ENCODE measurements at regions not wholly inside any gene's neighbourhood (a gene's known extent, or its start where the extent isn't known, plus 50 kb on each side); places are given as distances from the start of the nearest gene placed in this dataset.

- DNase-seq (ENCODE audit: low read depth in 2 of 2): no peak
Observed at GRCh38 chr16:6932871-6933385, 399.7 kb upstream of the RBFOX1 start.

- DNase-seq (ENCODE audit: low read depth in 2 of 2): no peak
Observed at GRCh38 chr16:6929868-6930267, 402.8 kb upstream of the RBFOX1 start.

- DNase-seq (ENCODE audit: low read depth in 2 of 2): no peak
Observed at GRCh38 chr16:6926762-6927161, 405.9 kb upstream of the RBFOX1 start.

- DNase-seq (ENCODE audit: low read depth in 2 of 2): no peak
Observed at GRCh38 chr16:6926341-6926740, 406.3 kb upstream of the RBFOX1 start.

- no peak for DNase-seq (ENCODE audit: low read depth in 2 of 2)
Observed at GRCh38 chr16:6918646-6919045, 414.0 kb upstream of the RBFOX1 start.

GRCh38 chr16:6916946-6917345, 415.7 kb upstream of the RBFOX1 start:
- no peak for DNase-seq (ENCODE audit: low read depth in 2 of 2)

- no peak for DNase-seq (ENCODE audit: low read depth in 2 of 2)
Observed at GRCh38 chr16:6913566-6913965, 419.1 kb upstream of the RBFOX1 start.

- no peak for DNase-seq (ENCODE audit: low read depth in 2 of 2)
Observed at GRCh38 chr16:6910301-6910700, 422.3 kb upstream of the RBFOX1 start.

- DNase-seq (ENCODE audit: low read depth in 2 of 2): no peak
Observed at GRCh38 chr16:6905601-6906000, 427.0 kb upstream of the RBFOX1 start.

- DNase-seq (ENCODE audit: low read depth in 2 of 2): no peak
Observed at GRCh38 chr16:6903671-6904070, 429.0 kb upstream of the RBFOX1 start.

GRCh38 chr16:6898896-6899295, 433.7 kb upstream of the RBFOX1 start:
- DNase-seq (ENCODE audit: low read depth in 2 of 2): no peak

GRCh38 chr16:6897876-6898485, 434.7 kb upstream of the RBFOX1 start:
- no peak for DNase-seq (ENCODE audit: low read depth in 2 of 2)

GRCh38 chr16:6892966-6893365, 439.7 kb upstream of the RBFOX1 start:
- DNase-seq (ENCODE audit: low read depth in 2 of 2): no peak

- DNase-seq (ENCODE audit: low read depth in 2 of 2): no peak
Observed at GRCh38 chr16:6891496-6891895, 441.1 kb upstream of the RBFOX1 start.

- no peak for DNase-seq (ENCODE audit: low read depth in 2 of 2)
Observed at GRCh38 chr16:6888531-6888930, 444.1 kb upstream of the RBFOX1 start.

- no peak for DNase-seq (ENCODE audit: low read depth in 2 of 2)
Observed at GRCh38 chr16:6884002-6884401, 448.6 kb upstream of the RBFOX1 start.

- no peak for DNase-seq (ENCODE audit: low read depth in 2 of 2)
Observed at GRCh38 chr16:6880263-6880662, 452.4 kb upstream of the RBFOX1 start.

GRCh38 chr16:6864671-6865070, 468.0 kb upstream of the RBFOX1 start:
- no peak for DNase-seq (ENCODE audit: low read depth in 2 of 2)

GRCh38 chr16:6864244-6864643, 468.4 kb upstream of the RBFOX1 start:
- DNase-seq (ENCODE audit: low read depth in 2 of 2): no peak

GRCh38 chr16:6863135-6863534, 469.5 kb upstream of the RBFOX1 start:
- DNase-seq (ENCODE audit: low read depth in 2 of 2): no peak

GRCh38 chr16:6861815-6862477, 470.7 kb upstream of the RBFOX1 start:
- DNase-seq (ENCODE audit: low read depth in 2 of 2): no peak

GRCh38 chr16:6861135-6861814, 471.4 kb upstream of the RBFOX1 start:
- DNase-seq (ENCODE audit: low read depth in 2 of 2): no peak

GRCh38 chr16:6857575-6857974, 475.1 kb upstream of the RBFOX1 start:
- no peak for DNase-seq (ENCODE audit: low read depth in 2 of 2)

Data from activated CD8-positive, alpha-beta memory T cell treated with anti-CD3 and anti-CD28 coated beads for 4 hours (primary cell).